ENCODE measurements at regions not wholly inside any gene's neighbourhood (a gene's known extent, or its start where the extent isn't known, plus 50 kb on each side); places are given as distances from the start of the nearest gene placed in this dataset.

GRCh38 chr11:19474211-19474610 is 233.5 kb upstream of the E2F8 start:
- TF ChIP-seq CTCF (IDR thresholded peaks at IDR 0.05) (no peak), POLR2A (IDR thresholded peaks at IDR 0.05) (no peak)
